A673 (cell line): ENCODE measurements at regions not wholly inside any gene's neighbourhood (a gene's known extent, or its start where the extent isn't known, plus 50 kb on each side); places are given as distances from the start of the nearest gene placed in this dataset.

Experiments
- BruUV-seq: library from RNA; stranded (reverse); fragments of 400-500 nt; replicated peaks from 2 replicates; lab custom pipeline; 2021; lab: Mats Ljungman, UMichigan
- CTCF ChIA-PET: fragments of 300-600 bp; sonication (Branson Sonifier 250); formaldehyde crosslinking; loops from one replicate; lab custom pipeline; 2022; ENCODE audit warnings: antibody characterized with exemption; lab: Charles Lee
- POLR2A ChIA-PET: fragments of 300-600 bp; sonication (Branson Sonifier 250); formaldehyde crosslinking; loops from one replicate; lab custom pipeline; 2022; ENCODE audit warnings: antibody characterized with exemption; ENCODE audit not compliant: low non-redundant PET; lab: Charles Lee
- DNase-seq: peaks from one replicate; pipeline ENCODE4 v3.0.0-alpha.2; 2015; ENCODE audit warnings: low spot score
- H3K27ac ChIP-seq: fragments of 200-600 bp; sonication (generic); 2 replicates; pipeline ENCODE4 v1.5.1; 2016; ENCODE audit warnings: mixed run types, low read depth, mild to moderate bottlenecking, mixed read lengths, antibody characterized with exemption, low read length; ENCODE audit not compliant: poor library complexity, severe bottlenecking
- H3K27me3 ChIP-seq: fragments of 200-600 bp; sonication (generic); replicated peaks from 2 replicates; pipeline ENCODE4 v1.6.1; 2017; ENCODE audit warnings: mixed run types, low read depth, mild to moderate bottlenecking, mixed read lengths, antibody characterized with exemption, low read length; ENCODE audit not compliant: insufficient read depth, poor library complexity
- H3K36me3 ChIP-seq: fragments of 200-600 bp; sonication (generic); 2 replicates; pipeline ENCODE4 v1.6.1; 2016; ENCODE audit warnings: mixed run types, mild to moderate bottlenecking, mixed read lengths, antibody characterized with exemption, low read length; ENCODE audit not compliant: insufficient read depth, poor library complexity, severe bottlenecking
- H3K4me1 ChIP-seq: fragments of 200-600 bp; sonication (generic); 2 replicates; pipeline ENCODE4 v1.6.1; 2017; ENCODE audit warnings: mixed run types, mild to moderate bottlenecking, mixed read lengths, antibody characterized with exemption, low read length; ENCODE audit not compliant: insufficient read depth, poor library complexity, severe bottlenecking
- H3K4me3 ChIP-seq: fragments of 200-600 bp; sonication (generic); 2 replicates; pipeline ENCODE4 v1.5.1; 2016; ENCODE audit warnings: low read depth, mixed run types, mild to moderate bottlenecking, mixed read lengths, low read length; ENCODE audit not compliant: poor library complexity, severe bottlenecking
- H3K9me3 ChIP-seq: fragments of 200-600 bp; sonication (generic); 2 replicates; pipeline ENCODE4 v1.6.1; 2016; ENCODE audit warnings: mixed run types, low read depth, mild to moderate bottlenecking, mixed read lengths, antibody characterized with exemption, low read length; ENCODE audit not compliant: poor library complexity, severe bottlenecking
- CTCF ChIP-seq: fragments of 300-800, 200-600 bp; sonication (generic); conservative IDR thresholded peaks from 2 replicates; pipeline ENCODE4 v1.5.1; 2017; ENCODE audit warnings: low read depth, mild to moderate bottlenecking, antibody characterized with exemption, low read length, moderate library complexity, mixed read lengths
- EZH2 ChIP-seq: fragments of 200-600 bp; sonication (generic); IDR thresholded peaks from 2 replicates; pipeline ENCODE4 v1.6.1; 2017; ENCODE audit warnings: borderline replicate concordance, low read depth, mild to moderate bottlenecking, mixed read lengths, antibody characterized with exemption, low read length; ENCODE audit not compliant: poor library complexity, severe bottlenecking
- intact Hi-C: fragments of 100-400 bp; cut with micrococcal nuclease; formaldehyde crosslinking; loops from one replicate; pipeline ENCODE4 v1.10.0; 2022; ENCODE audit not compliant: unreplicated experiment

- H3K9me3 ChIP-seq = no peaks in the 10 kb centered on the region
- H3K27ac ChIP-seq = no peak overlapping the region
- ChIA-PET CTCF (no interaction called here), POLR2A (no interaction called here)
- no peaks in the 10 kb centered on the region for H3K27me3 ChIP-seq
- intact Hi-C loops = no loop called here
- TF ChIP-seq CTCF = no peak
- no peak for TF ChIP-seq EZH2
- no peaks in the 10 kb centered on the region for H3K36me3 ChIP-seq
- H3K4me1 ChIP-seq = peaks cover 5% of the 10 kb centered on the region
- DNase-seq = no peak
- BruUV-seq = no TSS peak
- H3K4me3 ChIP-seq = no peak overlapping the region
Measured at GRCh38 chr2:120858361-120859106, 122.9 kb downstream of the GLI2 start.

DNA sequence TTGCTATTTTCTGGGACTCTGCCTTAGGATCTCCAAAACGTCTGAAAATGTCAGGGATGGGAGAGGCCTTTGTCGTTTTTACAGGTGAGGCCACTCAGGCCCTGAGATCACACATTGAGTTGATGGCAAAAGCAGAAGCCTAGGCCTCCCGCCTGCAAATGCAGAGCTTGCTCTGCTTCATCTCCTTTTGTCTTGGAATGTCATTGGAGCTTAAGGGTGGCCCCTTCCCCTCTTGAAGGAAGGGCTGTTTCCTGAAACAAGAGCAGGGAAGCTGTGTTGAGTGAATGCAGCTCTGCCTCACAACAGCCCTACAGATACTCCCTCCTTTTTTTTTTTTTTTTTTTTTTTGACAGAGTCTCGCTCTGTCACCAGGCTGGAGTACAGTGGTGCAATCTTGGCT is 123.5 kb downstream of the GLI2 start:
- Histone ChIP-seq H3K27ac (no peak overlapping the region), H3K27me3 (no peaks in the 10 kb centered on the region), H3K36me3 (no peaks in the 10 kb centered on the region), H3K4me1 (peaks cover 5% of the 10 kb centered on the region), H3K9me3 (no peaks in the 10 kb centered on the region), H3K4me3 (no peak overlapping the region)
- ChIA-PET CTCF (no interaction called here), POLR2A (no interaction called here)
- no peak for DNase-seq
- intact Hi-C loops = no loop called here
- no TSS peak for BruUV-seq
- TF ChIP-seq CTCF (no peak), EZH2 (no peak)

- Histone ChIP-seq H3K4me3 (no peak overlapping the region), H3K4me1 (peaks cover 5% of the 10 kb centered on the region), H3K36me3 (no peaks in the 10 kb centered on the region)
Measured at GRCh38 chr2:120859814-120860578, 124.3 kb downstream of the GLI2 start.

More at GRCh38 chr2:120859814-120860578, 124.3 kb downstream of the GLI2 start:
- intact Hi-C loops = no loop called here
- CTCF ChIA-PET = no interaction called here
- no peak for DNase-seq
- H3K27ac ChIP-seq = no peak overlapping the region
- no peaks in the 10 kb centered on the region for H3K27me3 ChIP-seq
- no peaks in the 10 kb centered on the region for H3K9me3 ChIP-seq
- TF ChIP-seq CTCF (no peak), EZH2 (no peak)
- POLR2A ChIA-PET = no interaction called here
- no TSS peak for BruUV-seq
